MM.1S (cell line): ENCODE measurements at regions not wholly inside any gene's neighbourhood (a gene's known extent, or its start where the extent isn't known, plus 50 kb on each side); places are given as distances from the start of the nearest gene placed in this dataset.

Experiments
- DNase-seq: peaks from one replicate; pipeline ENCODE4 v3.0.0-alpha.2; 2015
- H2AFZ ChIP-seq: fragments of 300-600 bp; sonication (generic); 2 replicates; pipeline ENCODE4 v1.6.0; 2016; ENCODE audit warnings: antibody characterized with exemption, low read length
- H3F3A ChIP-seq: fragments of 300-600 bp; sonication (generic); 2 replicates; pipeline ENCODE4 v1.6.1; 2016; ENCODE audit warnings: mild to moderate bottlenecking, antibody characterized with exemption, low read length, moderate library complexity, mixed read lengths; ENCODE audit not compliant: insufficient read depth
- H3K27ac ChIP-seq: fragments of 300-600 bp; sonication (generic); 2 replicates; pipeline ENCODE4 v1.5.1; 2016; ENCODE audit warnings: mild to moderate bottlenecking, low read length
- H3K27me3 ChIP-seq: fragments of 300-600 bp; sonication (generic); replicated peaks from 2 replicates; pipeline ENCODE4 v1.6.0; 2016; ENCODE audit warnings: low read length; ENCODE audit not compliant: insufficient read depth
- H3K36me3 ChIP-seq: fragments of 300-600 bp; sonication (generic); replicated peaks from 2 replicates; pipeline ENCODE4 v1.6.1; 2016; ENCODE audit warnings: mild to moderate bottlenecking, low read length, mixed read lengths; ENCODE audit not compliant: insufficient read depth
- H3K4me1 ChIP-seq: fragments of 300-600 bp; sonication (generic); 2 replicates; pipeline ENCODE4 v1.6.1; 2016; ENCODE audit warnings: low read length, mixed read lengths
- H3K4me2 ChIP-seq: fragments of 300-600 bp; sonication (generic); 2 replicates; pipeline ENCODE4 v1.6.0; 2016; ENCODE audit warnings: low read depth, low read length
- H3K4me3 ChIP-seq: fragments of 300-600 bp; sonication (generic); 2 replicates; pipeline ENCODE4 v1.5.1; 2016; ENCODE audit warnings: low read length, mixed read lengths
- H3K79me2 ChIP-seq: fragments of 300-600 bp; sonication (generic); 2 replicates; pipeline ENCODE4 v1.6.1; 2016; ENCODE audit warnings: mixed run types, low read length, mixed read lengths
- H3K9ac ChIP-seq: fragments of 300-600 bp; sonication (generic); 2 replicates; pipeline ENCODE4 v1.6.1; 2016; ENCODE audit warnings: low read length, mixed read lengths
- H3K9me2 ChIP-seq: fragments of 300-600 bp; sonication (generic); replicated peaks from 2 replicates; pipeline ENCODE4 v1.6.1; 2016; ENCODE audit warnings: mild to moderate bottlenecking, low read length, mixed read lengths; ENCODE audit not compliant: insufficient read depth
- H3K9me3 ChIP-seq: fragments of 300-600 bp; sonication (generic); replicated peaks from 2 replicates; pipeline ENCODE4 v1.6.1; 2016; ENCODE audit warnings: mild to moderate bottlenecking, low read length, mixed read lengths; ENCODE audit not compliant: insufficient read depth
- H4K20me1 ChIP-seq: fragments of 300-600 bp; sonication (generic); 2 replicates; pipeline ENCODE4 v1.6.1; 2016; ENCODE audit warnings: mild to moderate bottlenecking, low read length, moderate library complexity, mixed read lengths; ENCODE audit not compliant: insufficient read depth
- CTCF ChIP-seq: fragments of 300-600 bp; sonication (generic); IDR thresholded peaks from 2 replicates; pipeline ENCODE4 v1.5.1; 2016; ENCODE audit warnings: antibody characterized with exemption, low read length, mixed read lengths
- EZH2 ChIP-seq: fragments of 300-600 bp; sonication (generic); optimal IDR thresholded peaks from 2 replicates; pipeline ENCODE3; 2017; ENCODE audit warnings: low read depth, mild to moderate bottlenecking, antibody characterized with exemption, low read length, mixed read lengths
- EZH2phosphoT487 ChIP-seq: fragments of 300-600 bp; sonication (generic); IDR thresholded peaks from 2 replicates; pipeline ENCODE4 v1.6.1; 2018; ENCODE audit warnings: antibody characterized with exemption, low read length

GRCh38 chr7:118404211-118404610, 179.7 kb downstream of the ANKRD7 start:
- no peaks in the 10 kb centered on the region for H3K9me2 ChIP-seq
- TF ChIP-seq CTCF (no peak), EZH2phosphoT487 (no peak), EZH2 (no peak)
- no peaks in the 10 kb centered on the region for H3K79me2 ChIP-seq
- H3K9ac ChIP-seq, result no peak overlapping the region
- no peak overlapping the region for H2AFZ ChIP-seq
- no peak overlapping the region for H3K4me2 ChIP-seq
- H3F3A ChIP-seq, result no peaks in the 10 kb centered on the region
- H3K9me3 ChIP-seq, result no peaks in the 10 kb centered on the region
- DNase-seq, result no peak
- no peaks in the 10 kb centered on the region for H3K4me1 ChIP-seq
- no peak overlapping the region for H3K27ac ChIP-seq
- no peaks in the 10 kb centered on the region for H4K20me1 ChIP-seq
- H3K27me3 ChIP-seq, result no peaks in the 10 kb centered on the region
- H3K36me3 ChIP-seq, result no peaks in the 10 kb centered on the region
- no peak overlapping the region for H3K4me3 ChIP-seq

- H3K79me2 ChIP-seq, result no peaks in the 10 kb centered on the region
- H4K20me1 ChIP-seq, result no peaks in the 10 kb centered on the region
- no peaks in the 10 kb centered on the region for H3K4me1 ChIP-seq
- no peak overlapping the region for H3K4me3 ChIP-seq
- no peak overlapping the region for H3K27ac ChIP-seq
- no peaks in the 10 kb centered on the region for H3K27me3 ChIP-seq
- H2AFZ ChIP-seq, result no peak overlapping the region
- no peak for DNase-seq
- no peak overlapping the region for H3K4me2 ChIP-seq
- H3K36me3 ChIP-seq, result no peaks in the 10 kb centered on the region
- no peaks in the 10 kb centered on the region for H3K9me2 ChIP-seq
- no peaks in the 10 kb centered on the region for H3K9me3 ChIP-seq
- no peaks in the 10 kb centered on the region for H3F3A ChIP-seq
- TF ChIP-seq EZH2phosphoT487 (no peak), CTCF (no peak), EZH2 (no peak)
- H3K9ac ChIP-seq, result no peak overlapping the region
These were observed 193.9 kb downstream of the ANKRD7 start for GRCh38 chr7:118418433-118418832.

- TF ChIP-seq EZH2, result no peak
- Histone ChIP-seq H3F3A (no peaks in the 10 kb centered on the region), H3K4me2 (no peak overlapping the region), H3K36me3 (no peaks in the 10 kb centered on the region), H3K9me2 (no peaks in the 10 kb centered on the region), H3K79me2 (no peaks in the 10 kb centered on the region), H3K9me3 (no peaks in the 10 kb centered on the region), H3K9ac (no peak overlapping the region), H3K27ac (no peak overlapping the region), H3K4me1 (no peaks in the 10 kb centered on the region), H2AFZ (no peak overlapping the region), H3K27me3 (no peaks in the 10 kb centered on the region), H4K20me1 (no peaks in the 10 kb centered on the region), H3K4me3 (no peak overlapping the region)
- no peak for DNase-seq
These were observed 196.4 kb downstream of the ANKRD7 start for GRCh38 chr7:118420888-118421287.

- Histone ChIP-seq H3K79me2 (no peaks in the 10 kb centered on the region), H3K9me2 (no peaks in the 10 kb centered on the region), H3K9ac (no peak overlapping the region), H3K9me3 (no peaks in the 10 kb centered on the region), H4K20me1 (no peaks in the 10 kb centered on the region), H3K4me3 (no peak overlapping the region), H2AFZ (no peak overlapping the region), H3K4me1 (no peaks in the 10 kb centered on the region), H3K27me3 (no peaks in the 10 kb centered on the region), H3K27ac (no peak overlapping the region), H3F3A (no peaks in the 10 kb centered on the region), H3K4me2 (no peak overlapping the region), H3K36me3 (no peaks in the 10 kb centered on the region)
- TF ChIP-seq EZH2, result no peak
- no peak for TF ChIP-seq CTCF
- TF ChIP-seq EZH2phosphoT487, result no peak
- DNase-seq, result no peak
These were observed 204.6 kb downstream of the ANKRD7 start for GRCh38 chr7:118429141-118429540.
